Neural cell (in vitro differentiated cells): ENCODE measurements at regions not wholly inside any gene's neighbourhood (a gene's known extent, or its start where the extent isn't known, plus 50 kb on each side); places are given as distances from the start of the nearest gene placed in this dataset.

Experiments used
- H2AFZ ChIP-seq: fragments of 200-600, 300-800 bp; sonication (generic), shearing (Covaris generic); 2 replicates; pipeline ENCODE4 v1.6.0; 2014; ENCODE audit warnings: low read depth, mild to moderate bottlenecking, antibody characterized with exemption, low read length, moderate library complexity
- H3F3A ChIP-seq: fragments of 200-600 bp; shearing (Covaris generic); 2 replicates; pipeline ENCODE4 v1.6.1; 2016; ENCODE audit warnings: mild to moderate bottlenecking, moderate library complexity, mixed read lengths, antibody characterized with exemption, low read length; ENCODE audit not compliant: insufficient read depth, poor library complexity, severe bottlenecking
- H3K27ac ChIP-seq: fragments of 200-600, 300-800 bp; sonication (generic), shearing (Covaris generic); 2 replicates; pipeline ENCODE4 v1.5.1; 2014; ENCODE audit warnings: mild to moderate bottlenecking, low read length, moderate library complexity
- H3K27me3 ChIP-seq: fragments of 300-800, 200-600 bp; sonication (generic), shearing (Covaris generic); 2 replicates; pipeline ENCODE4 v1.6.0; 2014; ENCODE audit warnings: mild to moderate bottlenecking, low read depth, low read length, moderate library complexity; ENCODE audit not compliant: insufficient read depth
- H3K36me3 ChIP-seq: fragments of 300-800, 200-600 bp; sonication (generic), shearing (Covaris generic); 2 replicates; pipeline ENCODE4 v1.5.1; 2014; ENCODE audit warnings: mild to moderate bottlenecking, antibody characterized with exemption, low read length, moderate library complexity; ENCODE audit not compliant: insufficient read depth
- H3K4me2 ChIP-seq: fragments of 300-800, 200-600 bp; sonication (generic), shearing (Covaris generic); 2 replicates; pipeline ENCODE4 v1.6.0; 2014; ENCODE audit warnings: mild to moderate bottlenecking, low read length
- H3K4me3 ChIP-seq: fragments of 300-800, 200-600 bp; sonication (generic), shearing (Covaris generic); 2 replicates; pipeline ENCODE4 v1.5.1; 2014; ENCODE audit warnings: mild to moderate bottlenecking, low read length, moderate library complexity
- H3K79me2 ChIP-seq: fragments of 200-600 bp; shearing (Covaris generic); replicated peaks from 2 replicates; pipeline ENCODE4 v1.6.0; 2014; ENCODE audit warnings: mild to moderate bottlenecking, low read length, moderate library complexity; ENCODE audit not compliant: insufficient read depth
- H3K9ac ChIP-seq: fragments of 300-800, 200-600 bp; sonication (generic), shearing (Covaris generic); 2 replicates; pipeline ENCODE4 v1.6.1; 2016; ENCODE audit warnings: mild to moderate bottlenecking, low read length, mixed read lengths
- H3K9me2 ChIP-seq: fragments of 200-600 bp; shearing (Covaris generic); 2 replicates; pipeline ENCODE4 v1.6.1; 2016; ENCODE audit warnings: mild to moderate bottlenecking, low read length, mixed read lengths; ENCODE audit not compliant: insufficient read depth
- H3K9me3 ChIP-seq: fragments of 200-600, 300-800 bp; sonication (generic), shearing (Covaris generic); 2 replicates; pipeline ENCODE4 v1.6.1; 2016; ENCODE audit warnings: mild to moderate bottlenecking, mixed run types, low read length, moderate library complexity, mixed read lengths
- H4K20me1 ChIP-seq: fragments of 200-600 bp; shearing (Covaris generic); 2 replicates; pipeline ENCODE4 v1.6.1; 2016; ENCODE audit warnings: mild to moderate bottlenecking, mixed run types; ENCODE audit not compliant: insufficient read depth
- CTCF ChIP-seq: fragments of 450-650 bp; IDR thresholded peaks from 2 replicates; pipeline ENCODE4 v1.5.1; 2014; ENCODE audit warnings: antibody characterized with exemption, mild to moderate bottlenecking, moderate library complexity; ENCODE audit not compliant: poor library complexity, severe bottlenecking
- EP300 ChIP-seq: fragments of 450-650 bp; conservative IDR thresholded peaks from 2 replicates; pipeline ENCODE4 v1.6.1; 2014; ENCODE audit warnings: antibody characterized with exemption, mild to moderate bottlenecking, moderate library complexity; ENCODE audit not compliant: poor library complexity, severe bottlenecking
- EZH2 ChIP-seq: fragments of 200-600, 300-800 bp; shearing (Covaris generic), sonication (generic); IDR thresholded peaks from 2 replicates; pipeline ENCODE4 v1.6.1; 2014; ENCODE audit warnings: antibody characterized with exemption, low read length, borderline replicate concordance, mild to moderate bottlenecking; ENCODE audit not compliant: insufficient read depth, poor library complexity, severe bottlenecking
- MXI1 ChIP-seq: fragments of 450-650 bp; conservative IDR thresholded peaks from 2 replicates; pipeline ENCODE4 v1.6.1; 2014; ENCODE audit warnings: antibody characterized with exemption, mild to moderate bottlenecking; ENCODE audit not compliant: poor library complexity, severe bottlenecking
- POLR2AphosphoS5 ChIP-seq: IDR thresholded peaks from 2 replicates; pipeline ENCODE4 v1.6.1; 2012
- RAD21 ChIP-seq: fragments of 450-650 bp; conservative IDR thresholded peaks from 2 replicates; pipeline ENCODE4 v1.6.1; 2014; ENCODE audit warnings: antibody characterized with exemption, mild to moderate bottlenecking, moderate library complexity
- REST ChIP-seq: IDR thresholded peaks from 2 replicates; pipeline ENCODE4 v1.6.1; 2012; ENCODE audit warnings: borderline replicate concordance
- SMC3 ChIP-seq: fragments of 450-650 bp; conservative IDR thresholded peaks from 2 replicates; pipeline ENCODE4 v1.6.1; 2014; ENCODE audit warnings: antibody characterized with exemption, mild to moderate bottlenecking, moderate library complexity; ENCODE audit not compliant: poor library complexity
- TAF1 ChIP-seq: IDR thresholded peaks from 2 replicates; pipeline ENCODE4 v1.6.1; 2012; ENCODE audit warnings: low read depth

DNA sequence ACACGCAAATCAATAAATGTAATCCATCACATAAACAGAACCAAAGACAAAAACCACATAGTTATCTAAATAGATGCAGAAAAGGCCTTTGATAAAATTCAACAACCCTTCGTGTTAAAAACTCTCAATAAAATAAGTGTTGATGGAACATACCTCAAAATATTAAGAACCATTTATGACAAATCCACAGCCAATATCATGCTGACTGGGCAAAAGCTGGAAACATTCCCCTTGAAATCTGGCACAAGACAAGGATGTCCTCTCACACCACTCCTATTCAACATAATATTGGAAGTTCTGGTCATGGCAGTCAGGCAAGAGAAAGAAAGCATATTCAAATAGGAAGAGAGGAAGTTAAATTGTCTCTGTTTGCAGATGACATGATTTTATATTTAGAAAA, 1946.3 kb upstream of the CDH9 start:
- Histone ChIP-seq H3K9me3 (no peaks in the 10 kb centered on the region), H3K36me3 (no peaks in the 10 kb centered on the region), H3K27ac (no peak overlapping the region), H4K20me1 (no peaks in the 10 kb centered on the region), H3F3A (no peaks in the 10 kb centered on the region), H3K9ac (no peak overlapping the region), H3K4me3 (no peak overlapping the region), H3K79me2 (no peaks in the 10 kb centered on the region), H3K27me3 (no peaks in the 10 kb centered on the region), H3K9me2 (no peaks in the 10 kb centered on the region), H2AFZ (no peak overlapping the region), H3K4me2 (no peak overlapping the region)
- no peak for TF ChIP-seq TAF1
- no peak for TF ChIP-seq EZH2
- no peak for TF ChIP-seq CTCF
- TF ChIP-seq EP300 = no peak
- TF ChIP-seq MXI1 = no peak
- no peak for TF ChIP-seq POLR2AphosphoS5
- TF ChIP-seq RAD21 = no peak
- TF ChIP-seq REST = no peak
- no peak for TF ChIP-seq SMC3

DNA sequence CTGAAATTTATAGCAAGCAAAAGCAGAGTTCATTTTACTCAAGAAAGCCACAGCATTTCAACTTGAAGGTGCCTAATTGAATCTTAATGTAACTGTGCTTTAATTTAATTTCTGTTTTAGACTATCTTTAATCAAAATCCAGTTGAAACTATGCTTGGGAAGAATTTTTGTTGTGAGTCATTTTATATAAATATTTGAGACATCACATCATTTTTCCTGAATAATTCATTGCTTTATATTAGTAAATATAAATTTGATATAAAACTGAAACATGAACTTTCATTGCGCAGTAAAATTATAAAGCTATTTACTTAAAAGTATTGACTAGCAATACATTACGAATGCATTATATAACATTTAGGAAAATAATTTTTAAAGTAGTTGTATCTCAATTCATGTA, 1937.1 kb upstream of the CDH9 start:
- no peak overlapping the region for H2AFZ ChIP-seq
- no peaks in the 10 kb centered on the region for H3F3A ChIP-seq
- H3K4me3 ChIP-seq = no peak overlapping the region
- no peaks in the 10 kb centered on the region for H3K79me2 ChIP-seq
- no peaks in the 10 kb centered on the region for H3K9me2 ChIP-seq
- no peaks in the 10 kb centered on the region for H4K20me1 ChIP-seq
- H3K4me2 ChIP-seq = no peak overlapping the region
- H3K27ac ChIP-seq = no peak overlapping the region
- no peaks in the 10 kb centered on the region for H3K36me3 ChIP-seq
- TF ChIP-seq EZH2 = no peak
- no peaks in the 10 kb centered on the region for H3K9me3 ChIP-seq
- no peaks in the 10 kb centered on the region for H3K27me3 ChIP-seq
- no peak overlapping the region for H3K9ac ChIP-seq

GRCh38 chr5:28967848-28968247, 1929.5 kb upstream of the CDH9 start:
- H3K79me2 ChIP-seq = no peaks in the 10 kb centered on the region
- H3F3A ChIP-seq = no peaks in the 10 kb centered on the region
- no peak overlapping the region for H3K27ac ChIP-seq
- H4K20me1 ChIP-seq = no peaks in the 10 kb centered on the region
- no peak overlapping the region for H3K4me3 ChIP-seq
- H3K36me3 ChIP-seq = no peaks in the 10 kb centered on the region
- no peaks in the 10 kb centered on the region for H3K9me3 ChIP-seq
- H3K9ac ChIP-seq = no peak overlapping the region
- no peaks in the 10 kb centered on the region for H3K27me3 ChIP-seq
- no peak overlapping the region for H3K4me2 ChIP-seq
- H2AFZ ChIP-seq = no peak overlapping the region
- no peaks in the 10 kb centered on the region for H3K9me2 ChIP-seq
- TF ChIP-seq EP300 (no peak), CTCF (no peak), TAF1 (no peak)
